GM23338 (cell line): ENCODE measurements at regions not wholly inside any gene's neighbourhood (a gene's known extent, or its start where the extent isn't known, plus 50 kb on each side); places are given as distances from the start of the nearest gene placed in this dataset.

Experiments
- ATAC-seq: fragments of 200-7000 bp; cut with Tn5 transposase; 3 replicates; pipeline ENCODE4 v1.9.1; 2020
- DNase-seq: peaks from one replicate; pipeline ENCODE4 v3.0.0-alpha.2; 2015; ENCODE audit warnings: low spot score
- H2AFZ ChIP-seq: fragments of 200-600 bp; sonication (generic); 2 replicates; pipeline ENCODE4 v1.8.0; 2016; ENCODE audit warnings: antibody characterized with exemption, mild to moderate bottlenecking, moderate library complexity
- H3F3A ChIP-seq: fragments of 200-600 bp; sonication (generic); replicated peaks from 2 replicates; pipeline ENCODE4 v1.8.0; 2017; ENCODE audit warnings: antibody characterized with exemption, mixed run types, low read depth
- H3K27ac ChIP-seq: fragments of 200-600 bp; sonication (generic); 2 replicates; pipeline ENCODE4 v1.6.1; 2016; ENCODE audit warnings: low read depth
- H3K27me3 ChIP-seq: fragments of 200-600 bp; sonication (generic); 2 replicates; pipeline ENCODE4 v1.8.0; 2016; ENCODE audit warnings: mild to moderate bottlenecking, mixed run types, moderate library complexity; ENCODE audit not compliant: insufficient read depth
- H3K36me3 ChIP-seq: fragments of 200-600 bp; sonication (generic); 2 replicates; pipeline ENCODE4 v1.8.0; 2016; ENCODE audit warnings: mild to moderate bottlenecking; ENCODE audit not compliant: insufficient read depth
- H3K4me1 ChIP-seq: fragments of 200-600 bp; sonication (generic); 2 replicates; pipeline ENCODE4 v1.8.0; 2016; ENCODE audit warnings: mild to moderate bottlenecking, moderate library complexity; ENCODE audit not compliant: insufficient read depth
- H3K4me2 ChIP-seq: fragments of 200-600 bp; sonication (generic); 2 replicates; pipeline ENCODE4 v1.7.1; 2017; ENCODE audit warnings: mixed run types
- H3K4me3 ChIP-seq: fragments of 200-600 bp; sonication (generic); 2 replicates; pipeline ENCODE4 v1.6.1; 2016; ENCODE audit warnings: mixed run types
- H3K79me2 ChIP-seq: fragments of 200-600 bp; sonication (generic); replicated peaks from 2 replicates; pipeline ENCODE4 v1.8.0; 2017; ENCODE audit warnings: mild to moderate bottlenecking; ENCODE audit not compliant: insufficient read depth
- H3K9me2 ChIP-seq: fragments of 200-600 bp; sonication (generic); 2 replicates; pipeline ENCODE4 v1.8.0; 2017; ENCODE audit not compliant: insufficient read depth
- H4K20me1 ChIP-seq: fragments of 200-600 bp; sonication (generic); replicated peaks from 2 replicates; pipeline ENCODE4 v1.8.0; 2017; ENCODE audit warnings: mild to moderate bottlenecking; ENCODE audit not compliant: insufficient read depth
- H3K27ac Mint-ChIP-seq: 2 replicates; pipeline ENCODE4 v1.8.0; 2020; ENCODE audit warnings: inconsistent platforms, mild to moderate bottlenecking, moderate library complexity, mixed read lengths
- H3K27me3 Mint-ChIP-seq: 3 replicates; pipeline ENCODE4 v1.8.0; 2022; ENCODE audit warnings: low read depth, mild to moderate bottlenecking, moderate library complexity, mixed read lengths, inconsistent platforms; ENCODE audit not compliant: insufficient read depth, poor library complexity
- H3K36me3 Mint-ChIP-seq: 3 replicates; pipeline ENCODE4 v1.8.0; 2021; ENCODE audit warnings: low read depth, mild to moderate bottlenecking, inconsistent platforms, moderate library complexity, mixed read lengths
- H3K4me1 Mint-ChIP-seq: 3 replicates; pipeline ENCODE4 v1.8.0; 2020; ENCODE audit warnings: mild to moderate bottlenecking, inconsistent platforms, mixed read lengths
- H3K4me3 Mint-ChIP-seq: 3 replicates; pipeline ENCODE4 v1.8.0; 2021; ENCODE audit warnings: moderate library complexity, mild to moderate bottlenecking, inconsistent platforms, mixed read lengths
- H3K9me3 Mint-ChIP-seq: 3 replicates; pipeline ENCODE4 v1.8.0; 2020; ENCODE audit warnings: moderate library complexity, mild to moderate bottlenecking, inconsistent platforms, mixed read lengths
- CREB1 ChIP-seq: fragments of 250-450 bp; sonication (Bioruptor Pico); IDR thresholded peaks from 2 replicates; pipeline ENCODE4 v1.5.0; 2020; ENCODE audit warnings: low read depth, mild to moderate bottlenecking, moderate library complexity
- EZH2 ChIP-seq: fragments of 200-600 bp; sonication (generic); IDR thresholded peaks from one replicate; pipeline ENCODE4 v1.8.0; 2017; ENCODE audit warnings: antibody characterized with exemption, mild to moderate bottlenecking, low read depth; ENCODE audit not compliant: unreplicated experiment
- EZH2phosphoT487 ChIP-seq: fragments of 200-600 bp; sonication (generic); IDR thresholded peaks from one replicate; pipeline ENCODE4 v1.8.1; 2018; ENCODE audit warnings: antibody characterized with exemption; ENCODE audit not compliant: unreplicated experiment
- JUNB ChIP-seq: IDR thresholded peaks from one replicate; pipeline ENCODE4 v1.6.1; 2016; ENCODE audit warnings: antibody characterized with exemption; ENCODE audit not compliant: unreplicated experiment
- NANOG ChIP-seq: IDR thresholded peaks from 2 replicates; pipeline ENCODE4 v1.6.1; 2016; ENCODE audit warnings: antibody characterized with exemption, borderline replicate concordance
- POLR2AphosphoS5 ChIP-seq: IDR thresholded peaks from 2 replicates; pipeline ENCODE4 v1.6.1; 2016; ENCODE audit warnings: antibody characterized with exemption, low read depth
- STAT1 ChIP-seq: IDR thresholded peaks from one replicate; pipeline ENCODE4 v1.6.1; 2016; ENCODE audit warnings: antibody characterized with exemption; ENCODE audit not compliant: unreplicated experiment
- ZNF114 ChIP-seq: fragments of 250-450 bp; sonication (Bioruptor Pico); IDR thresholded peaks from 2 replicates; pipeline ENCODE4 v1.5.0; 2020; ENCODE audit warnings: mild to moderate bottlenecking, moderate library complexity
- ZNF331 ChIP-seq: fragments of 250-450 bp; sonication (Bioruptor Pico); IDR thresholded peaks from 2 replicates; pipeline ENCODE4 v1.5.0; 2020; ENCODE audit warnings: low read depth, mild to moderate bottlenecking, moderate library complexity
- TF ChIP-seq, protein P1 (sequence below), 2 experiments: fragments of 200-600 bp in 1 of 2; sonication (generic) in 1 of 2; conservative IDR thresholded peaks; 2 replicates each; pipeline versions ENCODE4 v1.5.1 to v1.6.1; 2016 to 2017; ENCODE audit warnings: antibody characterized with exemption in 2 of 2, low read depth in 2 of 2, mild to moderate bottlenecking in 2 of 2, moderate library complexity in 1 of 2
- TF ChIP-seq, protein P2 (sequence below): fragments of 250-450 bp; sonication (Bioruptor Pico); IDR thresholded peaks from 2 replicates; pipeline ENCODE4 v1.5.0; 2020; ENCODE audit warnings: mild to moderate bottlenecking, moderate library complexity
- TF ChIP-seq, protein P3 (sequence below): IDR thresholded peaks from 2 replicates; pipeline ENCODE4 v1.6.1; 2016; ENCODE audit warnings: antibody characterized with exemption
- TF ChIP-seq, protein P4 (sequence below): IDR thresholded peaks from one replicate; pipeline ENCODE4 v1.6.1; 2018; ENCODE audit warnings: antibody characterized with exemption; ENCODE audit not compliant: unreplicated experiment

DNA sequence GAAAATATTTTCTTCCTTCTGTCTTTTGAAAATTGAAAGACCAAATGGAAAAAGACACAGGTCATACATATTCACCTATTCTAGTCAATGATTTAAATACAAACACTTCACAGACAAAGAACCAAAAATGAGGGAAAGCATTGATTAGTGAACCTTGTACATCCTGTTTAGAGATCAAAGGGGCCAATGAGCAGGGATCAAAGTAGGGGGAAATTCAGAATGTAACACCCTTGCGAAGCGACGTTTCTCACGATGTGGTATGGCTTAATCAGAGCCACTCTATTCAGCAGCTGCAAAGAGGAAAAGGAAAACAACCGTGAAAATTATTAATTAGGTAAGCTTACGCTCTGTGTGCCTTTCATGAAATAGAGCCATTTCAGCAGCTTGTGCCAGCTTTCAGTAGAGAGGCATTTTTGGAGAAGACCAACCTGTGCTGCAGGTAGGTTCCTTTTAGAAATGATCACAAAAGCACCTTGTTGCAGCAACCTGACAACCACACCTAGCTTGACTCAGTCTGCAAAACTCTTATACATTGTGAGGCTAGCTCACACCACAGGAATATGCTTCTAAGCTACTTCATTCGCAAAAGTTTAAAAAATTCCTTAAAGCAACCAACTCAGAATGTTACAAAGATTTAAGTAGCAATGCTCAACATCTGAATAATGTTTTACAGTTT, 78.0 kb downstream of the DKK1 start:
- Histone ChIP-seq H3K79me2 (no peaks in the 10 kb centered on the region), H3K36me3 (no peaks in the 10 kb centered on the region), H3K4me3 (no peak overlapping the region), H3K27me3 (no peaks in the 10 kb centered on the region), H3F3A (no peaks in the 10 kb centered on the region), H3K4me1 (no peaks in the 10 kb centered on the region), H2AFZ (no peak overlapping the region), H4K20me1 (no peaks in the 10 kb centered on the region), H3K4me2 (no peak overlapping the region), H3K9me2 (no peaks in the 10 kb centered on the region), H3K27ac (no peak overlapping the region)
- H3K27me3 Mint-ChIP-seq: no peaks in the 10 kb centered on the region
- DNase-seq (no peak), ATAC-seq (no peak)
- TF ChIP-seq ZNF114 (CRISPR knock-in tag) (no peak), STAT1 (no peak), EZH2phosphoT487 (no peak), CREB1 (CRISPR knock-in tag) (no peak), NANOG (no peak), ZNF331 (CRISPR knock-in tag) (no peak), JUNB (no peak), EZH2 (no peak), POLR2AphosphoS5 (no peak)
- TF ChIP-seq, protein P1, sequence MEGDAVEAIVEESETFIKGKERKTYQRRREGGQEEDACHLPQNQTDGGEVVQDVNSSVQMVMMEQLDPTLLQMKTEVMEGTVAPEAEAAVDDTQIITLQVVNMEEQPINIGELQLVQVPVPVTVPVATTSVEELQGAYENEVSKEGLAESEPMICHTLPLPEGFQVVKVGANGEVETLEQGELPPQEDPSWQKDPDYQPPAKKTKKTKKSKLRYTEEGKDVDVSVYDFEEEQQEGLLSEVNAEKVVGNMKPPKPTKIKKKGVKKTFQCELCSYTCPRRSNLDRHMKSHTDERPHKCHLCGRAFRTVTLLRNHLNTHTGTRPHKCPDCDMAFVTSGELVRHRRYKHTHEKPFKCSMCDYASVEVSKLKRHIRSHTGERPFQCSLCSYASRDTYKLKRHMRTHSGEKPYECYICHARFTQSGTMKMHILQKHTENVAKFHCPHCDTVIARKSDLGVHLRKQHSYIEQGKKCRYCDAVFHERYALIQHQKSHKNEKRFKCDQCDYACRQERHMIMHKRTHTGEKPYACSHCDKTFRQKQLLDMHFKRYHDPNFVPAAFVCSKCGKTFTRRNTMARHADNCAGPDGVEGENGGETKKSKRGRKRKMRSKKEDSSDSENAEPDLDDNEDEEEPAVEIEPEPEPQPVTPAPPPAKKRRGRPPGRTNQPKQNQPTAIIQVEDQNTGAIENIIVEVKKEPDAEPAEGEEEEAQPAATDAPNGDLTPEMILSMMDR (conservative IDR thresholded peaks at IDR 0.05; ENCODE audit: low read depth in 2 of 2): no peak
- TF ChIP-seq, protein P2, sequence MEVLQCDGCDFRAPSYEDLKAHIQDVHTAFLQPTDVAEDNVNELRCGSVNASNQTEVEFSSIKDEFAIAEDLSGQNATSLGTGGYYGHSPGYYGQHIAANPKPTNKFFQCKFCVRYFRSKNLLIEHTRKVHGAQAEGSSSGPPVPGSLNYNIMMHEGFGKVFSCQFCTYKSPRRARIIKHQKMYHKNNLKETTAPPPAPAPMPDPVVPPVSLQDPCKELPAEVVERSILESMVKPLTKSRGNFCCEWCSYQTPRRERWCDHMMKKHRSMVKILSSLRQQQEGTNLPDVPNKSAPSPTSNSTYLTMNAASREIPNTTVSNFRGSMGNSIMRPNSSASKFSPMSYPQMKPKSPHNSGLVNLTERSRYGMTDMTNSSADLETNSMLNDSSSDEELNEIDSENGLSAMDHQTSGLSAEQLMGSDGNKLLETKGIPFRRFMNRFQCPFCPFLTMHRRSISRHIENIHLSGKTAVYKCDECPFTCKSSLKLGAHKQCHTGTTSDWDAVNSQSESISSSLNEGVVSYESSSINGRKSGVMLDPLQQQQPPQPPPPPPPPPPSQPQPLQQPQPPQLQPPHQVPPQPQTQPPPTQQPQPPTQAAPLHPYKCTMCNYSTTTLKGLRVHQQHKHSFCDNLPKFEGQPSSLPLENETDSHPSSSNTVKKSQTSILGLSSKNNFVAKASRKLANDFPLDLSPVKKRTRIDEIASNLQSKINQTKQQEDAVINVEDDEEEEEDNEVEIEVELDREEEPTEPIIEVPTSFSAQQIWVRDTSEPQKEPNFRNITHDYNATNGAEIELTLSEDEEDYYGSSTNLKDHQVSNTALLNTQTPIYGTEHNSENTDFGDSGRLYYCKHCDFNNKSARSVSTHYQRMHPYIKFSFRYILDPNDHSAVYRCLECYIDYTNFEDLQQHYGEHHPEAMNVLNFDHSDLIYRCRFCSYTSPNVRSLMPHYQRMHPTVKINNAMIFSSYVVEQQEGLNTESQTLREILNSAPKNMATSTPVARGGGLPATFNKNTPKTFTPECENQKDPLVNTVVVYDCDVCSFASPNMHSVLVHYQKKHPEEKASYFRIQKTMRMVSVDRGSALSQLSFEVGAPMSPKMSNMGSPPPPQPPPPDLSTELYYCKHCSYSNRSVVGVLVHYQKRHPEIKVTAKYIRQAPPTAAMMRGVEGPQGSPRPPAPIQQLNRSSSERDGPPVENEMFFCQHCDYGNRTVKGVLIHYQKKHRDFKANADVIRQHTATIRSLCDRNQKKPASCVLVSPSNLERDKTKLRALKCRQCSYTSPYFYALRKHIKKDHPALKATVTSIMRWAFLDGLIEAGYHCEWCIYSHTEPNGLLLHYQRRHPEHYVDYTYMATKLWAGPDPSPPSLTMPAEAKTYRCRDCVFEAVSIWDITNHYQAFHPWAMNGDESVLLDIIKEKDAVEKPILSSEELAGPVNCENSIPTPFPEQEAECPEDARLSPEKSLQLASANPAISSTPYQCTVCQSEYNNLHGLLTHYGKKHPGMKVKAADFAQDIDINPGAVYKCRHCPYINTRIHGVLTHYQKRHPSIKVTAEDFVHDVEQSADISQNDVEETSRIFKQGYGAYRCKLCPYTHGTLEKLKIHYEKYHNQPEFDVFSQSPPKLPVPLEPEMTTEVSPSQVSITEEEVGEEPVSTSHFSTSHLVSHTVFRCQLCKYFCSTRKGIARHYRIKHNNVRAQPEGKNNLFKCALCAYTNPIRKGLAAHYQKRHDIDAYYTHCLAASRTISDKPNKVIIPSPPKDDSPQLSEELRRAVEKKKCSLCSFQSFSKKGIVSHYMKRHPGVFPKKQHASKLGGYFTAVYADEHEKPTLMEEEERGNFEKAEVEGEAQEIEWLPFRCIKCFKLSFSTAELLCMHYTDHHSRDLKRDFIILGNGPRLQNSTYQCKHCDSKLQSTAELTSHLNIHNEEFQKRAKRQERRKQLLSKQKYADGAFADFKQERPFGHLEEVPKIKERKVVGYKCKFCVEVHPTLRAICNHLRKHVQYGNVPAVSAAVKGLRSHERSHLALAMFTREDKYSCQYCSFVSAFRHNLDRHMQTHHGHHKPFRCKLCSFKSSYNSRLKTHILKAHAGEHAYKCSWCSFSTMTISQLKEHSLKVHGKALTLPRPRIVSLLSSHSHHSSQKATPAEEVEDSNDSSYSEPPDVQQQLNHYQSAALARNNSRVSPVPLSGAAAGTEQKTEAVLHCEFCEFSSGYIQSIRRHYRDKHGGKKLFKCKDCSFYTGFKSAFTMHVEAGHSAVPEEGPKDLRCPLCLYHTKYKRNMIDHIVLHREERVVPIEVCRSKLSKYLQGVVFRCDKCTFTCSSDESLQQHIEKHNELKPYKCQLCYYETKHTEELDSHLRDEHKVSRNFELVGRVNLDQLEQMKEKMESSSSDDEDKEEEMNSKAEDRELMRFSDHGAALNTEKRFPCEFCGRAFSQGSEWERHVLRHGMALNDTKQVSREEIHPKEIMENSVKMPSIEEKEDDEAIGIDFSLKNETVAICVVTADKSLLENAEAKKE (CRISPR knock-in tag): no peak
- TF ChIP-seq, protein P3, sequence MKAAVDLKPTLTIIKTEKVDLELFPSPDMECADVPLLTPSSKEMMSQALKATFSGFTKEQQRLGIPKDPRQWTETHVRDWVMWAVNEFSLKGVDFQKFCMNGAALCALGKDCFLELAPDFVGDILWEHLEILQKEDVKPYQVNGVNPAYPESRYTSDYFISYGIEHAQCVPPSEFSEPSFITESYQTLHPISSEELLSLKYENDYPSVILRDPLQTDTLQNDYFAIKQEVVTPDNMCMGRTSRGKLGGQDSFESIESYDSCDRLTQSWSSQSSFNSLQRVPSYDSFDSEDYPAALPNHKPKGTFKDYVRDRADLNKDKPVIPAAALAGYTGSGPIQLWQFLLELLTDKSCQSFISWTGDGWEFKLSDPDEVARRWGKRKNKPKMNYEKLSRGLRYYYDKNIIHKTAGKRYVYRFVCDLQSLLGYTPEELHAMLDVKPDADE: no peak
- TF ChIP-seq, protein P4, sequence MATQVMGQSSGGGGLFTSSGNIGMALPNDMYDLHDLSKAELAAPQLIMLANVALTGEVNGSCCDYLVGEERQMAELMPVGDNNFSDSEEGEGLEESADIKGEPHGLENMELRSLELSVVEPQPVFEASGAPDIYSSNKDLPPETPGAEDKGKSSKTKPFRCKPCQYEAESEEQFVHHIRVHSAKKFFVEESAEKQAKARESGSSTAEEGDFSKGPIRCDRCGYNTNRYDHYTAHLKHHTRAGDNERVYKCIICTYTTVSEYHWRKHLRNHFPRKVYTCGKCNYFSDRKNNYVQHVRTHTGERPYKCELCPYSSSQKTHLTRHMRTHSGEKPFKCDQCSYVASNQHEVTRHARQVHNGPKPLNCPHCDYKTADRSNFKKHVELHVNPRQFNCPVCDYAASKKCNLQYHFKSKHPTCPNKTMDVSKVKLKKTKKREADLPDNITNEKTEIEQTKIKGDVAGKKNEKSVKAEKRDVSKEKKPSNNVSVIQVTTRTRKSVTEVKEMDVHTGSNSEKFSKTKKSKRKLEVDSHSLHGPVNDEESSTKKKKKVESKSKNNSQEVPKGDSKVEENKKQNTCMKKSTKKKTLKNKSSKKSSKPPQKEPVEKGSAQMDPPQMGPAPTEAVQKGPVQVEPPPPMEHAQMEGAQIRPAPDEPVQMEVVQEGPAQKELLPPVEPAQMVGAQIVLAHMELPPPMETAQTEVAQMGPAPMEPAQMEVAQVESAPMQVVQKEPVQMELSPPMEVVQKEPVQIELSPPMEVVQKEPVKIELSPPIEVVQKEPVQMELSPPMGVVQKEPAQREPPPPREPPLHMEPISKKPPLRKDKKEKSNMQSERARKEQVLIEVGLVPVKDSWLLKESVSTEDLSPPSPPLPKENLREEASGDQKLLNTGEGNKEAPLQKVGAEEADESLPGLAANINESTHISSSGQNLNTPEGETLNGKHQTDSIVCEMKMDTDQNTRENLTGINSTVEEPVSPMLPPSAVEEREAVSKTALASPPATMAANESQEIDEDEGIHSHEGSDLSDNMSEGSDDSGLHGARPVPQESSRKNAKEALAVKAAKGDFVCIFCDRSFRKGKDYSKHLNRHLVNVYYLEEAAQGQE: no peak
- H3K4me3 Mint-ChIP-seq: no peak overlapping the region
- H3K9me3 Mint-ChIP-seq: no peaks in the 10 kb centered on the region
- no peaks in the 10 kb centered on the region for H3K36me3 Mint-ChIP-seq
- H3K4me1 Mint-ChIP-seq: peaks cover 2% of the 10 kb centered on the region; the same call in 1 of the 3 replicates
- H3K27ac Mint-ChIP-seq: no peak overlapping the region
